IMR-90 (cell line): ENCODE measurements at regions not wholly inside any gene's neighbourhood (a gene's known extent, or its start where the extent isn't known, plus 50 kb on each side); places are given as distances from the start of the nearest gene placed in this dataset.

Source experiments
- ATAC-seq: fragments of 200-7000 bp; cut with Tn5 transposase; 2 replicates; pipeline ENCODE4 v1.9.1; 2020; ENCODE audit warnings: low read depth, mild to moderate bottlenecking, moderate library complexity
- BruUV-seq: library from RNA; stranded (reverse); fragments of 400-500 nt; replicated peaks from 2 replicates; lab custom pipeline; 2021; lab: Mats Ljungman, UMichigan
- CTCF ChIA-PET: fragments of 300-600 bp; formaldehyde crosslinking; extraction: SDS; loops from one replicate; lab custom pipeline; 2021; ENCODE audit warnings: antibody characterized with exemption; lab: Yijun Ruan, JAX
- POLR2A ChIA-PET: fragments of 300-600 bp; sonication (Branson Sonifier 250); formaldehyde crosslinking; loops from one replicate; lab custom pipeline; 2022; ENCODE audit warnings: antibody characterized with exemption; ENCODE audit not compliant: unreplicated experiment; lab: Charles Lee
- DNase-seq: peaks from one replicate; pipeline ENCODE4 v3.0.0; 2013
- H2AFZ ChIP-seq: replicated peaks from 2 replicates; pipeline ENCODE3; 2013; ENCODE audit warnings: low read length, mild to moderate bottlenecking; ENCODE audit not compliant: poor library complexity
- H2AK5ac ChIP-seq: 2 replicates; pipeline ENCODE4 v1.6.1; 2013; ENCODE audit warnings: low read depth, low read length, inconsistent platforms
- H2AK9ac ChIP-seq: replicated peaks from 2 replicates; pipeline ENCODE3; 2013; ENCODE audit warnings: mild to moderate bottlenecking, low read depth, low read length, moderate library complexity; ENCODE audit not compliant: poor library complexity
- H2BK120ac ChIP-seq: 2 replicates; pipeline ENCODE4 v1.6.1; 2013; ENCODE audit warnings: low read depth, low read length, inconsistent platforms
- H2BK15ac ChIP-seq: 3 replicates; pipeline ENCODE4 v1.6.1; 2013; ENCODE audit warnings: low read depth, low read length, inconsistent platforms
- H2BK20ac ChIP-seq: 2 replicates; pipeline ENCODE4 v1.6.1; 2013; ENCODE audit warnings: low read depth, mild to moderate bottlenecking, inconsistent platforms, low read length, moderate library complexity
- H2BK5ac ChIP-seq: 2 replicates; pipeline ENCODE4 v1.6.1; 2013; ENCODE audit warnings: mild to moderate bottlenecking, low read depth, low read length, inconsistent platforms; ENCODE audit not compliant: poor library complexity, severe bottlenecking
- H3K14ac ChIP-seq: replicated peaks from 2 replicates; pipeline ENCODE4 v1.6.1; 2013; ENCODE audit warnings: low read depth, low read length, inconsistent platforms
- H3K18ac ChIP-seq: 2 replicates; pipeline ENCODE4 v1.6.1; 2013; ENCODE audit warnings: low read depth, low read length, control low read depth
- H3K23ac ChIP-seq: 2 replicates; pipeline ENCODE4 v1.6.1; 2013; ENCODE audit warnings: low read depth, low read length, inconsistent platforms
- H3K27ac ChIP-seq: 2 replicates; pipeline ENCODE4 v1.5.1; 2013; ENCODE audit warnings: mild to moderate bottlenecking, control low read depth, low read length; ENCODE audit not compliant: insufficient read depth
- H3K27me3 ChIP-seq: 2 replicates; pipeline ENCODE4 v1.6.1; 2013; ENCODE audit warnings: low read length; ENCODE audit not compliant: control insufficient read depth, insufficient read depth
- H3K36me3 ChIP-seq: 2 replicates; pipeline ENCODE4 v1.6.1; 2013; ENCODE audit warnings: low read length, mixed read lengths; ENCODE audit not compliant: control insufficient read depth, insufficient read depth
- H3K4ac ChIP-seq: 2 replicates; pipeline ENCODE4 v1.6.1; 2013; ENCODE audit warnings: low read depth, low read length, inconsistent platforms
- H3K4me1 ChIP-seq: 2 replicates; pipeline ENCODE4 v1.6.1; 2013; ENCODE audit warnings: low read length, mixed read lengths; ENCODE audit not compliant: control insufficient read depth, insufficient read depth
- H3K4me2 ChIP-seq: 2 replicates; pipeline ENCODE4 v1.6.1; 2013; ENCODE audit warnings: low read depth, mild to moderate bottlenecking, control low read depth, low read length, moderate library complexity
- H3K4me3 ChIP-seq: 2 replicates; pipeline ENCODE4 v1.5.1; 2013; ENCODE audit warnings: low read depth, mild to moderate bottlenecking, control low read depth, low read length, moderate library complexity; ENCODE audit not compliant: insufficient read depth
- H3K56ac ChIP-seq: 2 replicates; pipeline ENCODE4 v1.6.1; 2013; ENCODE audit warnings: low read length, inconsistent platforms; ENCODE audit not compliant: insufficient read depth; ENCODE audit errors: extremely low read depth
- H3K79me1 ChIP-seq, 2 experiments: 2 replicates each; pipeline ENCODE4 v1.6.1; 2013; ENCODE audit warnings: low read length in 2 of 2, inconsistent platforms in 1 of 2, low read depth in 1 of 2
- H3K9ac ChIP-seq: 2 replicates; pipeline ENCODE4 v1.6.1; 2013; ENCODE audit warnings: low read depth, low read length, control low read depth
- H3K9me1 ChIP-seq: 2 replicates; pipeline ENCODE4 v1.6.1; 2013; ENCODE audit warnings: low read length, inconsistent platforms; ENCODE audit not compliant: insufficient read depth
- H3K9me3 ChIP-seq: 2 replicates; pipeline ENCODE4 v1.6.1; 2013; ENCODE audit warnings: low read length; ENCODE audit not compliant: control insufficient read depth, insufficient read depth
- H4K20me1 ChIP-seq: 2 replicates; pipeline ENCODE4 v1.6.1; 2013; ENCODE audit warnings: low read length, inconsistent platforms; ENCODE audit not compliant: insufficient read depth
- H4K5ac ChIP-seq: 2 replicates; pipeline ENCODE4 v1.6.1; 2013; ENCODE audit warnings: mild to moderate bottlenecking, low read depth, low read length, control low read depth
- H4K8ac ChIP-seq, 2 experiments: 2 replicates each; pipeline ENCODE4 v1.6.1; 2013; ENCODE audit warnings: low read depth in 2 of 2, low read length in 2 of 2, control low read depth in 1 of 2, inconsistent platforms in 1 of 2
- H4K91ac ChIP-seq: 2 replicates; pipeline ENCODE4 v1.6.1; 2013; ENCODE audit warnings: low read depth, low read length, inconsistent platforms; ENCODE audit not compliant: insufficient read depth
- BHLHE40 ChIP-seq: fragments of 150-350 bp; IDR thresholded peaks from 2 replicates; pipeline ENCODE4 v1.6.1; 2016; ENCODE audit warnings: mild to moderate bottlenecking, low read depth, low read length
- CEBPB ChIP-seq: IDR thresholded peaks from 2 replicates; pipeline ENCODE4 v1.6.1; 2012; ENCODE audit warnings: low read depth, low read length, improper control_type of control experiment
- CHD1 ChIP-seq: IDR thresholded peaks from 2 replicates; pipeline ENCODE4 v1.6.1; 2012; ENCODE audit warnings: low read depth, low read length, improper control_type of control experiment
- CTCF ChIP-seq: conservative IDR thresholded peaks from 2 replicates; pipeline ENCODE4 v1.5.1; 2012; ENCODE audit warnings: mild to moderate bottlenecking, low read depth, low read length, improper control_type of control experiment
- ELK1 ChIP-seq: fragments of 150-350 bp; IDR thresholded peaks from 2 replicates; pipeline ENCODE4 v1.6.1; 2016; ENCODE audit warnings: low read depth, mild to moderate bottlenecking, low read length, moderate library complexity, borderline replicate concordance
- MAFK ChIP-seq: IDR thresholded peaks from 2 replicates; pipeline ENCODE4 v1.6.1; 2012; ENCODE audit warnings: low read depth, low read length, improper control_type of control experiment
- MAZ ChIP-seq: IDR thresholded peaks from 2 replicates; pipeline ENCODE4 v1.6.1; 2012; ENCODE audit warnings: low read depth, mild to moderate bottlenecking, low read length, improper control_type of control experiment, moderate library complexity, borderline replicate concordance
- MXI1 ChIP-seq: IDR thresholded peaks from 2 replicates; pipeline ENCODE4 v1.6.1; 2012; ENCODE audit warnings: low read depth, mild to moderate bottlenecking, low read length, moderate library complexity, borderline replicate concordance
- NFE2L2 ChIP-seq: fragments of 150-350 bp; IDR thresholded peaks from 2 replicates; pipeline ENCODE4 v1.6.1; 2016; ENCODE audit warnings: low read depth, mild to moderate bottlenecking, low read length
- POLR2A ChIP-seq: IDR thresholded peaks from 2 replicates; pipeline ENCODE4 v1.6.1; 2012; ENCODE audit warnings: mild to moderate bottlenecking, low read depth, low read length
- RAD21 ChIP-seq: IDR thresholded peaks from 2 replicates; pipeline ENCODE4 v1.6.1; 2012; ENCODE audit warnings: low read length, improper control_type of control experiment
- RCOR1 ChIP-seq: IDR thresholded peaks from 2 replicates; pipeline ENCODE4 v1.6.1; 2012; ENCODE audit warnings: mild to moderate bottlenecking, low read length, improper control_type of control experiment; ENCODE audit not compliant: insufficient replicate concordance
- RFX5 ChIP-seq: IDR thresholded peaks from 2 replicates; pipeline ENCODE4 v1.8.0; 2012; ENCODE audit warnings: low read depth, mild to moderate bottlenecking, low read length, moderate library complexity
- SMC3 ChIP-seq: fragments of 150-350 bp; IDR thresholded peaks from 2 replicates; pipeline ENCODE4 v1.6.1; 2016; ENCODE audit warnings: low read depth, mild to moderate bottlenecking, antibody characterized with exemption, low read length, moderate library complexity
- USF2 ChIP-seq: fragments of 150-350 bp; IDR thresholded peaks from 2 replicates; pipeline ENCODE4 v1.6.1; 2017; ENCODE audit warnings: mild to moderate bottlenecking, antibody characterized with exemption, low read length, low read depth
- WGBS, 2 experiments: methylation state at CpG; one replicate each; pipeline versions ENCODE4 v1.1.5 to v1.1.7; 2013; ENCODE audit warnings: missing lambda C conversion rate in 2 of 2; ENCODE audit not compliant: insufficient read length in 1 of 2; ENCODE audit errors: extremely low coverage in 2 of 2; 5-methylcytosine and 5-hydroxymethylcytosine counted together
- dilution Hi-C: fragments of 300-500 bp; cut with HindIII; formaldehyde crosslinking; loops from one replicate; pipeline ENCODE4 v1.14.3; 2018; ENCODE audit warnings: low sequenced_read_pairs; ENCODE audit not compliant: unreplicated experiment
- in situ Hi-C: fragments of 300-500 bp; cut with MboI; formaldehyde crosslinking; loops from 3 replicates; pipeline ENCODE4 v1.14.3; 2019; ENCODE audit warnings: low sequenced_read_pairs, inconsistent platforms, mixed read lengths
- intact Hi-C: fragments of 100-400 bp; cut with micrococcal nuclease; formaldehyde crosslinking; loops from 2 replicates; pipeline ENCODE4 v1.10.0; 2022

GRCh38 chr7:101691822-101692384 is 62.8 kb upstream of the MYL10 start:
- no peak overlapping the region for H4K91ac ChIP-seq

More at GRCh38 chr7:101691822-101692384, 62.8 kb upstream of the MYL10 start:
- no peak overlapping the region for H2BK15ac ChIP-seq
- H2AK9ac ChIP-seq, result peak overlapping the region; percentile 63
- no peak overlapping the region for H2BK120ac ChIP-seq
- H2AK5ac ChIP-seq, result no peak overlapping the region
- ChIA-PET POLR2A (no interaction called here), CTCF (no interaction called here)
- no peak overlapping the region for H4K5ac ChIP-seq
- H2BK5ac ChIP-seq, result no peak overlapping the region
- no peak for DNase-seq
- H3K23ac ChIP-seq, result no peak overlapping the region
- no TSS peak for BruUV-seq
- no peak overlapping the region for H3K4me2 ChIP-seq
- H3K14ac ChIP-seq, result no peak overlapping the region
- in situ Hi-C loops (no loop called here), intact Hi-C loops (no loop called here), dilution Hi-C loops (no loop called here)
- H3K9ac ChIP-seq, result no peak overlapping the region
- H4K20me1 ChIP-seq, result no peaks in the 10 kb centered on the region
- TF ChIP-seq CTCF (no peak), RCOR1 (no peak), ELK1 (no peak), RFX5 (no peak), CHD1 (no peak), NFE2L2 (no peak), MXI1 (no peak), SMC3 (no peak), USF2 (no peak), RAD21 (no peak), BHLHE40 (no peak), MAFK (no peak), CEBPB (no peak), MAZ (no peak), POLR2A (no peak)
- H3K18ac ChIP-seq, result no peak overlapping the region
- no peak overlapping the region for H2AFZ ChIP-seq
- no peaks in the 10 kb centered on the region for H3K36me3 ChIP-seq
- H3K27ac ChIP-seq, result no peak overlapping the region
- WGBS, 2 experiments, result 30% methylated on average over 2 of the region's 12 CpGs; no CpG with 5 or more reads in 1 of the 2 experiments
- no peak overlapping the region for H3K4ac ChIP-seq
- H4K8ac ChIP-seq, result no peak overlapping the region
- H3K4me3 ChIP-seq, result no peak overlapping the region
- H3K4me1 ChIP-seq, result peaks cover 5% of the 10 kb centered on the region
- H3K9me1 ChIP-seq, result no peaks in the 10 kb centered on the region
- H2BK20ac ChIP-seq, result no peak overlapping the region
- peaks cover 5% of the 10 kb centered on the region; the same call in 1 of the 2 replicates for H3K27me3 ChIP-seq
- H3K79me1 ChIP-seq, result no peaks in the 10 kb centered on the region
- no peaks in the 10 kb centered on the region for H3K9me3 ChIP-seq
- ATAC-seq, result no peak
- no peak overlapping the region for H3K56ac ChIP-seq
